AG10803 (cell line): ENCODE measurements at regions not wholly inside any gene's neighbourhood (a gene's known extent, or its start where the extent isn't known, plus 50 kb on each side); places are given as distances from the start of the nearest gene placed in this dataset.
A peak's percentile ranks its signal among the peaks of the same experiment; 100 is the strongest.

ENCODE experiments used
- DNase-seq: peaks from one replicate; pipeline ENCODE4 v3.0.0; 2010; ENCODE audit warnings: low read depth
- H3K4me3 ChIP-seq: 2 replicates; pipeline ENCODE4 v1.5.1; 2011; ENCODE audit warnings: mild to moderate bottlenecking, low read length, control low read depth
- TF ChIP-seq, protein P1 (sequence below): conservative IDR thresholded peaks from 2 replicates; pipeline ENCODE4 v1.5.1; 2011; ENCODE audit warnings: mild to moderate bottlenecking, low read length, control low read depth, inconsistent platforms

DNA sequence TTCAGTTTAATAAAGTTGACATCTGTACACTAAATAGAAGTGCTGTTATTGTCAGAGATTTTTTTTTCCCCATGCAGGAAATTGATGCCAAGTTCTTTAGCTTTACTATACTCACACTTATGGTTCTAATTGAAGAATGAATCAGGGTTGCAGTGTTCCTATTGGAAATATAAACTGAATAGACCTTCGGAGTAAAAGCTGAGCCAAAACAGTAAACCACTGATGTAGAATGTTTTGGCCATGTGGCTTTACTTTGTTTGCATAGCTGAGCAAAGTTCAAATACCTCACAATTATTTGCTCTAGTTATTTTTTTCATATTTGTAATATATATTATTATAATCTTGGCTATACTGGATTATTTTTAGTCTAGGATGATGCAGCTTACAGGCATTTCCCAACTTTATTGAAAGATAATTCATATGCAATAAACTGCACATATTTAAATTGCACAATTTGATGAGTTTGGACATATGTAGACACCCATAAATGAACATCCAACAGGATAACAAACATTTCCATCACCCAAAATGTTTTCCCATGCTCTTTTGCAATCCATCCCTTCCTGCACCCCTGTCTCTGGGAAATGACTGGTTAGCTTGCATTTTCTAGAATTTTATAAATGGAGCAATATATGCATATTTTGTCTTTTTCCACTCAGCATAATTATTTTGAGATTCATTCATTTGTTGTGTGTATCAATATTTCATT, 105.8 kb upstream of the NOX3 start:
- TF ChIP-seq, protein P1, sequence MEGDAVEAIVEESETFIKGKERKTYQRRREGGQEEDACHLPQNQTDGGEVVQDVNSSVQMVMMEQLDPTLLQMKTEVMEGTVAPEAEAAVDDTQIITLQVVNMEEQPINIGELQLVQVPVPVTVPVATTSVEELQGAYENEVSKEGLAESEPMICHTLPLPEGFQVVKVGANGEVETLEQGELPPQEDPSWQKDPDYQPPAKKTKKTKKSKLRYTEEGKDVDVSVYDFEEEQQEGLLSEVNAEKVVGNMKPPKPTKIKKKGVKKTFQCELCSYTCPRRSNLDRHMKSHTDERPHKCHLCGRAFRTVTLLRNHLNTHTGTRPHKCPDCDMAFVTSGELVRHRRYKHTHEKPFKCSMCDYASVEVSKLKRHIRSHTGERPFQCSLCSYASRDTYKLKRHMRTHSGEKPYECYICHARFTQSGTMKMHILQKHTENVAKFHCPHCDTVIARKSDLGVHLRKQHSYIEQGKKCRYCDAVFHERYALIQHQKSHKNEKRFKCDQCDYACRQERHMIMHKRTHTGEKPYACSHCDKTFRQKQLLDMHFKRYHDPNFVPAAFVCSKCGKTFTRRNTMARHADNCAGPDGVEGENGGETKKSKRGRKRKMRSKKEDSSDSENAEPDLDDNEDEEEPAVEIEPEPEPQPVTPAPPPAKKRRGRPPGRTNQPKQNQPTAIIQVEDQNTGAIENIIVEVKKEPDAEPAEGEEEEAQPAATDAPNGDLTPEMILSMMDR: no peak
- peak; percentile 20 for DNase-seq
- H3K4me3 ChIP-seq: no peak overlapping the region

DNA sequence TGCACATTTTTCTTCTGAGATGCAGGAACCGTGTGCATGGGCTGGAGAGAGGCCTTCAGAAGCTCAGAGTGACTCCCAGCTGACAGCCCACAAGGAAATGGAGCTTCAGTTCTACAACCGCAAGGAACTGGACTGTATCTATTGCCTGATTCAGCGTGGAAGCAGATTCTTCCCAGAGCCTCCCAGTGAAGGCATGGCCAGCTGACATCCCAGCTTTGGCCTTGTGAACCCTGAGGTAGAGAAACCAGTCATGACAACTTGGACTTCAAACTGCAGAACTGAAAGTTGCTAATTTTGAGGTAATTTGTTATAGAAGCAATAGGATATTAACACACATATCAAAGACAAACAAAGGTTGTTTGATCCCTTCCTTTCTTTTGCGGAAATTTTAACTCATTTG, 94.3 kb upstream of the NOX3 start:
- H3K4me3 ChIP-seq: no peak overlapping the region
- DNase-seq: no peak
- TF ChIP-seq, protein P1: no peak

DNA sequence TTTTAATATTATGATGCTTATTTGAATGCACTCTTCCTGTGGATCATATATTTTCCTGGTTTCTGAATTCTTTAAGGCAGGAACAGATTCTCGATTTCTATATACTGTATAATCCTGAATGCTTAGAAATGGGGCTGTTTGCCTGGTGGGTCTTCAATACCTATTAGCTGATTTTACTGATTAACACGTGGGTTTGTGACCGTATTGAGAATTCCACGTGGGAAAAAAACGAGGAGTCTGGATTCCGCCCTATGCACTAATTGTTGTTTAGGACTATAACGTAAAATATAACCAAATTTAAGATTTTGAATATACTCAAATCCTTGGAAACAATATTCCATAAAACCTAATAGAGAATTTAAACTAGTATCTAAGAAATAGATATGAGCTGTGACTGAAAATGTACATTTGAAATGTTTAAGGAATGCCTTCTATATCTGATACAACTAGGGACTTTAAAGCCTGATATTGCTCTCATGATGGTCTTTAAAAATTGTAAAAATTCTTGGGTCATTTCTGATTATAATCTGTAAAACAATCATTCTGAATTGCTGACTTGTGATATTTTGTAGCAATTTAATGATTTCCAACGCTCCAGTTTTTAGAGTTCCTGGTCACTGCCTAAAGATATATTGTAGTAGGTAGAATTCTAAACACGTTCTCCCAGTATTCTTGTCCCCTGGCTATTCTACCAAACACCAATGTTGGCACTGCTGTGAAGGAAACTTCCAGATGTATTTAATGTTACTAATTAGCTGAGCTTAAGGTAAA, 93.6 kb upstream of the NOX3 start:
- no peak overlapping the region for H3K4me3 ChIP-seq
- DNase-seq: no peak
- TF ChIP-seq, protein P1: no peak

DNA sequence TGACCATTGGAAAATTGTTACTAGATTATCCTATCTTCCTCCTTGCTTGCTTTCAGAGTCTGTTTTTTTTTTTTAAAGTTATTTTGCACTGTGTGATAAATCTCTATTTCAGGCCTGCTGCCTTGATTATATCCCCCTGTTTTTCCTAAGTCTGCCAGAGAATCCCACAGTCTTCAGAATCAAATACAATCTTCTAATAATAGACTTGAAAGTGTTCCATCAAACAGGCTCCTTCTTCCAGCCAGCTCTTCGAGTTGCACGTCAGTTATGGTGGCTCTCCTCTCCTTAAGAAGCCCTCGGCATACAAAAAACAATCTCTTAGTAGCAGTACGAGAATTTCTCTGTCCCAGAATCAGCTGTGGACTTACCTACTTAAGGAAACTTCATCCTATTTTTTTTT, 92.9 kb upstream of the NOX3 start:
- TF ChIP-seq, protein P1: no peak
- H3K4me3 ChIP-seq: no peak overlapping the region
- DNase-seq: no peak

GRCh38 chr6:155544677-155545076, 89.0 kb upstream of the NOX3 start:
- no peak overlapping the region for H3K4me3 ChIP-seq
- TF ChIP-seq, protein P1: no peak

DNA sequence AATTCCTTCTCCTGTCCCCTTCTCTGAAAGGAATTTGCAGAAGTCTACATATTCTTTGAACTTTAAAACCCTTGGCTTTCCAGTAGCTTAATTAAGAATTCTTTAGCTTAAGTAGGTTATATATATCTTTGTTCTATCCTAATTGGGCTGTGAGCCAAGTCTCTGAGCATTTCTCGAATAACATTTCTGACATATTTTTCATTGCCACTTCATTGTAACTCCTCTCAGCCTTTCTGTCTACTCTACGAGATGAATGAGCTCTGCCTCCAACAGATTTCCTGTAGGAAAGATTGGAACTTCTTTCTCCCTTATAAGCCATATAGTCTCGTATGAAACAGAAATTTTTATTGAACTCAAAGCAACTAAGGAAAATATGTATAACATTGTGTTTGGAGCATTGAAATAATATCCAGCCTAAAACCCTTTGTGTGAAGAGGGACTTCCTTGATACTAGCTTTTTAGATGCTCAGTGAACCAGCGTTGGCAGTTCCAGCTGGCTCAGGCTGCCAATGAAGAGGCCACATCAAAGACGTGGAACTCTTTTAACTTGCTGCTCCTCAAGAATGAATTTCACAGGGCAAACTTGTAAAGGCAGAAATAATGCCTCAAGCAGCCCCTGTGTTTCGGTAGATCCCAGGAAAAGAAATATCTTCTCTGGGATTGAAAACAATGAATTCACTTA, 87.7 kb upstream of the NOX3 start:
- no peak for DNase-seq

More at GRCh38 chr6:155544677-155545076, 89.0 kb upstream of the NOX3 start:
- DNase-seq: no peak

More for the DNA sequence above, 87.7 kb upstream of the NOX3 start:
- no peak overlapping the region for H3K4me3 ChIP-seq
- TF ChIP-seq, protein P1: no peak
